PC-9 (cell line): ENCODE measurements at regions not wholly inside any gene's neighbourhood (a gene's known extent, or its start where the extent isn't known, plus 50 kb on each side); places are given as distances from the start of the nearest gene placed in this dataset.

Source experiments
- BruUV-seq: library from RNA; stranded (reverse); fragments of 400-500 nt; replicated peaks from 2 replicates; lab custom pipeline; 2021; lab: Mats Ljungman, UMichigan
- CTCF ChIA-PET: fragments of 300-600 bp; sonication (Branson Sonifier 250); formaldehyde crosslinking; loops from one replicate; lab custom pipeline; 2022; ENCODE audit warnings: antibody characterized with exemption; lab: Charles Lee
- POLR2A ChIA-PET: fragments of 300-600 bp; sonication (Branson Sonifier 250); formaldehyde crosslinking; loops from one replicate; lab custom pipeline; 2022; ENCODE audit warnings: antibody characterized with exemption; ENCODE audit not compliant: unreplicated experiment; lab: Charles Lee
- DNase-seq, 2 experiments: peaks; one replicate each; pipeline versions ENCODE4 v3.0.0 to v3.0.0-alpha.2; 2015 to 2022; ENCODE audit warnings: mixed read lengths in 1 of 2
- H2AFZ ChIP-seq: fragments of 200-600 bp; sonication (generic); 2 replicates; pipeline ENCODE4 v1.8.1; 2017; ENCODE audit warnings: antibody characterized with exemption
- H3F3A ChIP-seq: fragments of 200-600 bp; sonication (generic); 2 replicates; pipeline ENCODE4 v1.8.1; 2017; ENCODE audit warnings: antibody characterized with exemption, mild to moderate bottlenecking, low read depth; ENCODE audit not compliant: insufficient read depth
- H3K27ac ChIP-seq: fragments of 200-600 bp; sonication (generic); 2 replicates; pipeline ENCODE4 v1.6.1; 2016; ENCODE audit warnings: mixed run types
- H3K27me3 ChIP-seq: fragments of 200-600 bp; sonication (generic); 2 replicates; pipeline ENCODE4 v1.6.1; 2016; ENCODE audit warnings: low read depth, mixed run types; ENCODE audit not compliant: insufficient read depth
- H3K36me3 ChIP-seq: fragments of 200-600 bp; sonication (generic); 2 replicates; pipeline ENCODE4 v1.6.1; 2016; ENCODE audit warnings: low read depth, mixed run types
- H3K4me1 ChIP-seq: fragments of 200-600 bp; sonication (generic); replicated peaks from 2 replicates; pipeline ENCODE4 v1.6.1; 2016; ENCODE audit warnings: mixed run types; ENCODE audit not compliant: insufficient read depth
- H3K4me2 ChIP-seq: fragments of 200-600 bp; sonication (generic); 2 replicates; pipeline ENCODE4 v1.6.1; 2017; ENCODE audit warnings: mixed run types
- H3K4me3 ChIP-seq: fragments of 200-600 bp; sonication (generic); 2 replicates; pipeline ENCODE4 v1.6.1; 2016; ENCODE audit warnings: mixed run types
- H3K79me2 ChIP-seq: fragments of 200-600 bp; sonication (generic); 2 replicates; pipeline ENCODE4 v1.6.1; 2017; ENCODE audit warnings: low read depth, mixed run types
- H3K9me2 ChIP-seq: fragments of 200-600 bp; sonication (generic); 2 replicates; pipeline ENCODE4 v1.8.1; 2017; ENCODE audit warnings: mild to moderate bottlenecking; ENCODE audit not compliant: insufficient read depth
- H3K9me3 ChIP-seq: fragments of 200-600 bp; sonication (generic); 2 replicates; pipeline ENCODE4 v1.8.1; 2016; ENCODE audit warnings: low read depth; ENCODE audit not compliant: insufficient read depth
- H4K20me1 ChIP-seq: fragments of 200-600 bp; sonication (generic); 2 replicates; pipeline ENCODE4 v1.8.1; 2017; ENCODE audit not compliant: insufficient read depth
- EZH2 ChIP-seq: fragments of 200-600 bp; sonication (generic); IDR thresholded peaks from 2 replicates; pipeline ENCODE4 v1.8.0; 2017; ENCODE audit warnings: antibody characterized with exemption, low read depth
- intact Hi-C: fragments of 100-400 bp; cut with micrococcal nuclease; formaldehyde crosslinking; loops from one replicate; pipeline ENCODE4 v1.10.0; 2022; ENCODE audit not compliant: unreplicated experiment
- TF ChIP-seq, protein P1 (sequence below): fragments of 200-600 bp; sonication (generic); conservative IDR thresholded peaks from 2 replicates; pipeline ENCODE4 v1.6.1; 2017; ENCODE audit warnings: mixed run types, antibody characterized with exemption, mild to moderate bottlenecking, moderate library complexity

DNA sequence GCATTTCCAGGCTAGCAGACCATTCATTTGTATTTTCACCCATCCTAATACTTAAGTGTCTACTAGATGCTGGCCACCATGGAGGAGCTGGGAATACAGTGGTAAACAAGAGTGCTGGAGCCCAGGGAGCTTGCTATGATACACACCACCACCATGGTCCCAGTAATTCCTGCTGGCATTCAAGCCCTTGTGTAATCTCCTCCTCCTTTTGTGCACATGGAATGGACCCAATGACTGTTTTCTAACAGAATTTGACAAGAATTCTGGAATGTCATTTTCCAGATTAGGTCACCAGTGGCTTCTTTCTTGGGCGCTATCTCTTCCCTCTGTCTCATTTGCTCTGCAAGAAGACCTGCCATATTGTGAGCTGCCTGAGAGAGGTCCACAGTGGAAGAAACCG is 552.0 kb downstream of the C6orf118 start:
- CTCF ChIA-PET: no interaction called here
- TF ChIP-seq, protein P1, sequence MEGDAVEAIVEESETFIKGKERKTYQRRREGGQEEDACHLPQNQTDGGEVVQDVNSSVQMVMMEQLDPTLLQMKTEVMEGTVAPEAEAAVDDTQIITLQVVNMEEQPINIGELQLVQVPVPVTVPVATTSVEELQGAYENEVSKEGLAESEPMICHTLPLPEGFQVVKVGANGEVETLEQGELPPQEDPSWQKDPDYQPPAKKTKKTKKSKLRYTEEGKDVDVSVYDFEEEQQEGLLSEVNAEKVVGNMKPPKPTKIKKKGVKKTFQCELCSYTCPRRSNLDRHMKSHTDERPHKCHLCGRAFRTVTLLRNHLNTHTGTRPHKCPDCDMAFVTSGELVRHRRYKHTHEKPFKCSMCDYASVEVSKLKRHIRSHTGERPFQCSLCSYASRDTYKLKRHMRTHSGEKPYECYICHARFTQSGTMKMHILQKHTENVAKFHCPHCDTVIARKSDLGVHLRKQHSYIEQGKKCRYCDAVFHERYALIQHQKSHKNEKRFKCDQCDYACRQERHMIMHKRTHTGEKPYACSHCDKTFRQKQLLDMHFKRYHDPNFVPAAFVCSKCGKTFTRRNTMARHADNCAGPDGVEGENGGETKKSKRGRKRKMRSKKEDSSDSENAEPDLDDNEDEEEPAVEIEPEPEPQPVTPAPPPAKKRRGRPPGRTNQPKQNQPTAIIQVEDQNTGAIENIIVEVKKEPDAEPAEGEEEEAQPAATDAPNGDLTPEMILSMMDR: no peak
- TF ChIP-seq EZH2: no peak
- DNase-seq: no peak
- Histone ChIP-seq H3K27me3 (no peaks in the 10 kb centered on the region), H3K27ac (no peak overlapping the region), H3K9me3 (no peaks in the 10 kb centered on the region), H3K36me3 (no peaks in the 10 kb centered on the region), H3K4me2 (no peak overlapping the region), H2AFZ (no peak overlapping the region), H3K4me1 (no peaks in the 10 kb centered on the region), H3F3A (no peaks in the 10 kb centered on the region), H4K20me1 (no peaks in the 10 kb centered on the region), H3K4me3 (no peak overlapping the region), H3K9me2 (no peaks in the 10 kb centered on the region), H3K79me2 (no peaks in the 10 kb centered on the region)
- no TSS peak for BruUV-seq
- POLR2A ChIA-PET: no interaction called here
- intact Hi-C loops: no loop called here

DNA sequence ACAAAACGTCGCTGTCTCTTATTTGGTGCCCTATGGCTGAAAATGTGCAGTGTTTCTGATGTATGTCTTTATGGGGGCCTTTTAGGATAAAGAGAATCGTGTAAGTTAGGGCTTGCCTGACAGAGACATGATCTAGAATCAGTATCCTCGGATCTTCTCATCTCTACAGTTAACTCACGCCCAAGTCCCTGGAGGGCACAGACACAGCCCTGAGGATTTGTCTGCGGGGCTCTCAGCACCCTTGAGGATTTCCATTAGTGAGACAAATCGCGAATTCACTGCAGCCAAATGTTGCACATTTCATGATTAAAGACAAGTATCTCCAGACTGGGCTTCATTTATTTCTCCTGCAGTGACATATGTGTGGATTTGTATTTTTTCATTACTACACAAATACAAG is 552.7 kb downstream of the C6orf118 start:
- ChIA-PET POLR2A (no interaction called here), CTCF (no interaction called here)
- Histone ChIP-seq H3K79me2 (no peaks in the 10 kb centered on the region), H3K4me1 (no peaks in the 10 kb centered on the region), H3K9me3 (no peaks in the 10 kb centered on the region), H3K4me2 (no peak overlapping the region), H3K36me3 (no peaks in the 10 kb centered on the region), H3K9me2 (no peaks in the 10 kb centered on the region), H3F3A (no peaks in the 10 kb centered on the region), H3K27me3 (no peaks in the 10 kb centered on the region), H2AFZ (no peak overlapping the region), H3K27ac (no peak overlapping the region), H3K4me3 (no peak overlapping the region), H4K20me1 (no peaks in the 10 kb centered on the region)
- DNase-seq: no peak
- TF ChIP-seq, protein P1: no peak
- no peak for TF ChIP-seq EZH2
- BruUV-seq: no TSS peak
- intact Hi-C loops: no loop called here

DNA sequence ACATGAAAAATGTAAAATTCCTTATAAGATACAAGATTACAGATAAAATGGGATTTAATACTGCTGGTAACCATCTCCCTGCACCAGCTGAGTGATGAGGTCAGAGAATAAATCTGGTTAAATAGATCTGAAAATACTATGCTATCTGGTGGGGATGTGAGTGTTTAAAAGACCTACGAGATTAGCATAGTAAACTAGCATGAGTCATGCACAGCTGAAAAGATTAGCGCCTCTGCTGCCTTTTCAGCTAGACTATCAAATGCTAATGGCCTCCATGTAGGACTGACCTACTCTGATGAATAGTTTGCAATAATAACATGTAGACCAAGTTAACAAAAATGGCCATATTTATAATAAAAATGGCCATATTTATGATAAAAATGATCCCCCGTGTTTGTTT is 553.3 kb downstream of the C6orf118 start:
- DNase-seq: no peak
- Histone ChIP-seq H4K20me1 (no peaks in the 10 kb centered on the region), H3K27me3 (no peaks in the 10 kb centered on the region), H3K9me2 (no peaks in the 10 kb centered on the region), H3F3A (no peaks in the 10 kb centered on the region), H3K4me1 (no peaks in the 10 kb centered on the region), H3K36me3 (no peaks in the 10 kb centered on the region), H3K4me3 (no peak overlapping the region), H3K79me2 (no peaks in the 10 kb centered on the region), H3K9me3 (no peaks in the 10 kb centered on the region), H2AFZ (no peak overlapping the region), H3K4me2 (no peak overlapping the region), H3K27ac (no peak overlapping the region)
- POLR2A ChIA-PET: no interaction called here
- intact Hi-C loops: no loop called here
- CTCF ChIA-PET: no interaction called here
- no TSS peak for BruUV-seq
- TF ChIP-seq, protein P1: no peak
- no peak for TF ChIP-seq EZH2
